Activated T-helper 2 cell treated with anti-CD3 and anti-CD28 coated beads, Interferon-gamma antibody, Interleukin-2, Interleukin-4, amounts not matched to agents 10 μg/mL and 5 μg/mL and 100 μg/mL, durations not matched to agents 14 hours and 24 hours and 36 hours (primary cell): ENCODE measurements at regions not wholly inside any gene's neighbourhood (a gene's known extent, or its start where the extent isn't known, plus 50 kb on each side); places are given as distances from the start of the nearest gene placed in this dataset.

Experiments used
- DNase-seq: peaks from one replicate; pipeline ENCODE4 v3.0.0; 2021; ENCODE audit warnings: low spot score
- H3K27ac Mint-ChIP-seq: one replicate; pipeline ENCODE4 v1.8.0; 2021; ENCODE audit warnings: mixed read lengths
- H3K27me3 Mint-ChIP-seq: one replicate; pipeline ENCODE4 v1.8.0; 2021; ENCODE audit warnings: low read depth, mixed read lengths
- H3K36me3 Mint-ChIP-seq: one replicate; pipeline ENCODE4 v1.8.0; 2021; ENCODE audit warnings: low read depth, mixed read lengths
- H3K4me1 Mint-ChIP-seq: one replicate; pipeline ENCODE4 v1.8.0; 2021; ENCODE audit warnings: low read depth, mixed read lengths
- H3K4me3 Mint-ChIP-seq: one replicate; pipeline ENCODE4 v1.8.0; 2021; ENCODE audit warnings: low read depth, mild to moderate bottlenecking, moderate library complexity, mixed read lengths
- H3K9me3 Mint-ChIP-seq: one replicate; pipeline ENCODE4 v1.8.0; 2021; ENCODE audit warnings: mixed read lengths
- intact Hi-C: fragments of 100-400 bp; cut with micrococcal nuclease; formaldehyde crosslinking; loops from one replicate; pipeline ENCODE4 v1.15.1; 2023

- DNase-seq: no peak
- no peak overlapping the region for H3K4me3 Mint-ChIP-seq
- peaks cover 18% of the 10 kb centered on the region for H3K4me1 Mint-ChIP-seq
- no peak overlapping the region for H3K27ac Mint-ChIP-seq
- H3K27me3 Mint-ChIP-seq: peaks cover 6% of the 10 kb centered on the region
- H3K9me3 Mint-ChIP-seq: no peaks in the 10 kb centered on the region
- intact Hi-C loops: loop anchor here (1.0 to 5.0 kb wide), 2 partner anchors 56 to 64 kb away; partner anchors contain the start of gene BMP2K
- H3K36me3 Mint-ChIP-seq: no peaks in the 10 kb centered on the region
These were observed 54.4 kb upstream of the BMP2K start for GRCh38 chr4:78721747-78722146.

DNA sequence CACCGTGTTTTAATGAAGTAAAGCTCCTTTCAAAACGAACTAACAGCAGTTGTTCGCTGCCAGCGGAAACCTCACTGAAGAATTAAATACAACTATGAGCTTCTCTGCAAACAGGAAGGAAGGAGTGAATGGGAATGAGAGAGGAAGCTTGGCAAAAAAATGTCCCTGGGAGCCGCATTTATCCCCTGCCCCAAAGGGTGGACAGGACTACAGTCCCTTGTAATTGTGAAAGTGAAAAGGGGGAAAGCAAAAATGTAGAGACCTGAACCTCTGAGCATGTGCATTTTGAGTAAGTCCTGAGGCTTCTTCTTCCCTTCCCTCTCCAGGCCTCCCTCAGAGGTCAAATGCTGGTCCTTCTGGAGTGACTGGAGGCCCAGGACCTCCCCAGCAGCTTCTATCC is 53.8 kb upstream of the BMP2K start:
- Mint-ChIP-seq H3K27me3 (peaks cover 4% of the 10 kb centered on the region), H3K4me3 (no peak overlapping the region), H3K27ac (no peak overlapping the region), H3K36me3 (no peaks in the 10 kb centered on the region), H3K9me3 (no peaks in the 10 kb centered on the region), H3K4me1 (peaks cover 18% of the 10 kb centered on the region)
- DNase-seq: no peak
- intact Hi-C loops: loop anchor here (5.0 kb wide), 1 partner anchor 55 kb away; the partner anchor contains the start of gene BMP2K

DNA sequence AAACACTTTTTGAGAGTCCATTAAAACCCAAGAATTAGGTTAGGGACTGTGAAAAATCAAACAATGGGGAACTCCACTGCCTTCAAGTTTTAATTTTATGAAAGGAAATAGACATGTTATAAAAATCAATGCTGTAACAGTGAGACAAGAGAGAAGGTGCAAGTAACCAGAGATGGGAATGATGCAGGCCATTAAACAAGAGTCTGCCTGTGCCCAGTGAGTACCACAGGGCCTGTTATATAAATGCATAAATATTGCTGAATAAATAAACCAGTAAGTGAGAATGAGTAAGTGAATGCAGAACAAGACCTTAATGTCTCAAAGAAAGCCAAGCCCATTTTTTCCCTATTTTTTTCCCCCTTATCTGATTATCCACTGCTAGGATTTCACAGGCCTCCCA is 53.3 kb upstream of the BMP2K start:
- H3K36me3 Mint-ChIP-seq: no peaks in the 10 kb centered on the region
- DNase-seq: no peak
- H3K9me3 Mint-ChIP-seq: no peaks in the 10 kb centered on the region
- H3K27ac Mint-ChIP-seq: no peak overlapping the region
- intact Hi-C loops: loop anchor here (5.0 kb wide), 1 partner anchor 54 kb away; the partner anchor contains the start of gene BMP2K
- peaks cover 2% of the 10 kb centered on the region for H3K27me3 Mint-ChIP-seq
- H3K4me3 Mint-ChIP-seq: no peak overlapping the region
- peaks cover 18% of the 10 kb centered on the region for H3K4me1 Mint-ChIP-seq
